Neuronal stem cell (in vitro differentiated cells): ENCODE measurements at regions not wholly inside any gene's neighbourhood (a gene's known extent, or its start where the extent isn't known, plus 50 kb on each side); places are given as distances from the start of the nearest gene placed in this dataset.

Experiments used
- DNase-seq: peaks from one replicate; pipeline ENCODE4 v3.0.0-alpha.2; 2013; ENCODE audit warnings: low spot score
- H2AFZ ChIP-seq: one replicate; pipeline ENCODE4 v1.6.1; 2013; ENCODE audit warnings: mild to moderate bottlenecking, low read length, inconsistent platforms
- H2AK5ac ChIP-seq: 2 replicates; pipeline ENCODE4 v1.6.1; 2013; ENCODE audit warnings: low read depth, mild to moderate bottlenecking, inconsistent platforms, low read length, moderate library complexity, mixed read lengths
- H2BK120ac ChIP-seq: 2 replicates; pipeline ENCODE4 v1.6.1; 2013; ENCODE audit warnings: low read depth, mild to moderate bottlenecking, inconsistent platforms, low read length, moderate library complexity, mixed read lengths
- H2BK12ac ChIP-seq: one replicate; pipeline ENCODE4 v1.6.1; 2013; ENCODE audit warnings: low read length, inconsistent platforms
- H2BK15ac ChIP-seq: 2 replicates; pipeline ENCODE4 v1.6.1; 2013; ENCODE audit warnings: mild to moderate bottlenecking, low read length, inconsistent platforms, mixed read lengths
- H2BK5ac ChIP-seq: one replicate; pipeline ENCODE4 v1.6.1; 2013; ENCODE audit warnings: inconsistent platforms, mild to moderate bottlenecking, low read length, moderate library complexity
- H3K14ac ChIP-seq: one replicate; pipeline ENCODE4 v1.6.1; 2013; ENCODE audit warnings: low read length, inconsistent platforms
- H3K18ac ChIP-seq: 2 replicates; pipeline ENCODE4 v1.6.1; 2013; ENCODE audit warnings: low read length, inconsistent platforms
- H3K23ac ChIP-seq: 2 replicates; pipeline ENCODE4 v1.6.1; 2013; ENCODE audit warnings: low read depth, mild to moderate bottlenecking, mixed read lengths, low read length, inconsistent platforms; ENCODE audit not compliant: poor library complexity
- H3K27ac ChIP-seq: replicated peaks from 3 replicates; pipeline ENCODE4 v1.5.1; 2013; ENCODE audit warnings: low read length, inconsistent platforms
- H3K27me3 ChIP-seq, 3 experiments: 2 replicates each; pipeline ENCODE4 v1.6.1; 2013; ENCODE audit warnings: low read length in 3 of 3, mild to moderate bottlenecking in 2 of 3, inconsistent platforms in 1 of 3, low read depth in 1 of 3, mixed read lengths in 1 of 3, moderate library complexity in 1 of 3; ENCODE audit not compliant: control insufficient read depth in 3 of 3, insufficient read depth in 3 of 3
- H3K36me3 ChIP-seq, 2 donors: replicated peaks in 1 of 2; 2 replicates each; pipeline ENCODE4 v1.6.1; 2013; ENCODE audit warnings: low read length in 2 of 2; ENCODE audit not compliant: control insufficient read depth in 2 of 2, insufficient read depth in 2 of 2
- H3K4ac ChIP-seq: 2 replicates; pipeline ENCODE4 v1.6.1; 2013; ENCODE audit warnings: inconsistent platforms, mild to moderate bottlenecking, low read length, moderate library complexity
- H3K4me1 ChIP-seq, 2 donors: 1 replicate in 1 of 2; 2 replicates in 1 of 2; pipeline ENCODE4 v1.6.1; 2013; ENCODE audit warnings: low read length in 2 of 2, low read depth in 1 of 2; ENCODE audit not compliant: control insufficient read depth in 2 of 2, insufficient read depth in 1 of 2
- H3K4me2 ChIP-seq: one replicate; pipeline ENCODE4 v1.6.1; 2013; ENCODE audit warnings: mild to moderate bottlenecking, low read length, inconsistent platforms; ENCODE audit not compliant: insufficient read depth, poor library complexity, severe bottlenecking
- H3K4me3 ChIP-seq, 2 donors: 2 replicates each; pipeline ENCODE4 v1.5.1; 2013; ENCODE audit warnings: low read length in 2 of 2, mild to moderate bottlenecking in 2 of 2, inconsistent platforms in 1 of 2, moderate library complexity in 1 of 2
- H3K79me1 ChIP-seq: one replicate; pipeline ENCODE4 v1.6.1; 2013; ENCODE audit warnings: low read depth, mild to moderate bottlenecking, inconsistent platforms, low read length, moderate library complexity
- H3K9ac ChIP-seq: one replicate; pipeline ENCODE4 v1.6.1; 2013; ENCODE audit warnings: mild to moderate bottlenecking, low read depth, low read length, inconsistent platforms; ENCODE audit not compliant: poor library complexity
- H3K9me3 ChIP-seq, 2 donors: replicated peaks in 1 of 2; 2 replicates each; pipeline versions ENCODE3 to v1.6.1; 2013; ENCODE audit warnings: low read length in 2 of 2, mild to moderate bottlenecking in 2 of 2, inconsistent platforms in 1 of 2, low read depth in 1 of 2, mixed read lengths in 1 of 2, moderate library complexity in 1 of 2; ENCODE audit not compliant: control insufficient read depth in 2 of 2, insufficient read depth in 1 of 2
- H4K8ac ChIP-seq: one replicate; pipeline ENCODE4 v1.6.1; 2013; ENCODE audit warnings: low read depth, mild to moderate bottlenecking, inconsistent platforms, low read length, moderate library complexity
- H4K91ac ChIP-seq: one replicate; pipeline ENCODE4 v1.6.1; 2013; ENCODE audit warnings: low read length, low read depth, mild to moderate bottlenecking, inconsistent platforms; ENCODE audit not compliant: poor library complexity
- WGBS, 2 donors: extraction: QIAGEN DNeasy Blood & Tissue Kit; methylation state at CpG; one replicate each; pipeline ENCODE4 v1.1.7; 2013; ENCODE audit warnings: missing lambda C conversion rate in 2 of 2, mixed read lengths in 1 of 2; ENCODE audit not compliant: insufficient read length in 2 of 2, insufficient replicate concordance in 1 of 2; ENCODE audit errors: extremely low coverage in 2 of 2; 5-methylcytosine and 5-hydroxymethylcytosine counted together

- Histone ChIP-seq H3K4me3 (no peak overlapping the region), H2BK120ac (no peak overlapping the region), H2BK15ac (no peak overlapping the region), H4K8ac (no peak overlapping the region), H3K23ac (no peak overlapping the region), H3K36me3 (no peaks in the 10 kb centered on the region), H4K91ac (no peak overlapping the region), H3K14ac (no peak overlapping the region), H2AK5ac (no peak overlapping the region), H3K27ac (no peak overlapping the region), H3K9ac (no peak overlapping the region), H3K4me2 (no peak overlapping the region), H2AFZ (no peak overlapping the region), H3K4ac (no peak overlapping the region), H3K18ac (no peak overlapping the region), H3K27me3 (no peaks in the 10 kb centered on the region), H2BK5ac (no peak overlapping the region), H2BK12ac (no peak overlapping the region), H3K9me3 (peaks cover 0 to 5% of the 10 kb centered on the region in 2 donors), H3K4me1 (no peaks in the 10 kb centered on the region), H3K79me1 (no peaks in the 10 kb centered on the region)
- WGBS, 2 donors, result no CpG with 5 or more reads among the region's 2 CpGs
- DNase-seq, result no peak
Observed at GRCh38 chr20:51148941-51149340, 126.0 kb upstream of the KCNG1 start.

- no peak overlapping the region for H3K4me3 ChIP-seq
- peaks cover 0 to 5% of the 10 kb centered on the region in 2 donors for H3K9me3 ChIP-seq
- H2BK15ac ChIP-seq, result no peak overlapping the region
- H2AK5ac ChIP-seq, result no peak overlapping the region
- no peak overlapping the region for H3K27ac ChIP-seq
- no peak overlapping the region for H3K9ac ChIP-seq
- H3K4ac ChIP-seq, result no peak overlapping the region
- H3K4me1 ChIP-seq, result no peaks in the 10 kb centered on the region
- no peak for DNase-seq
- H3K27me3 ChIP-seq, result peaks cover 0 to 3% (median 0%) of the 10 kb centered on the region in 3 experiments
- no peak overlapping the region for H3K4me2 ChIP-seq
- H2BK5ac ChIP-seq, result no peak overlapping the region
- no peak overlapping the region for H3K18ac ChIP-seq
- no peak overlapping the region for H3K14ac ChIP-seq
- H2BK120ac ChIP-seq, result no peak overlapping the region
- H4K8ac ChIP-seq, result no peak overlapping the region
- no peak overlapping the region for H2AFZ ChIP-seq
- WGBS, 2 donors, result no CpG with 5 or more reads among the region's 5 CpGs
- H2BK12ac ChIP-seq, result no peak overlapping the region
- no peak overlapping the region for H3K23ac ChIP-seq
- no peaks in the 10 kb centered on the region for H3K36me3 ChIP-seq
- no peak overlapping the region for H4K91ac ChIP-seq
- H3K79me1 ChIP-seq, result no peaks in the 10 kb centered on the region
Observed at GRCh38 chr20:51144476-51144875, 121.6 kb upstream of the KCNG1 start.

GRCh38 chr20:51143652-51144051 is 120.7 kb upstream of the KCNG1 start:
- Histone ChIP-seq H3K27me3 (peaks cover 0 to 3% (median 0%) of the 10 kb centered on the region in 3 experiments), H3K4me2 (no peak overlapping the region), H3K4ac (no peak overlapping the region), H3K14ac (no peak overlapping the region), H2BK15ac (no peak overlapping the region), H3K79me1 (no peaks in the 10 kb centered on the region), H3K27ac (no peak overlapping the region), H4K8ac (no peak overlapping the region), H3K36me3 (no peaks in the 10 kb centered on the region), H2AFZ (no peak overlapping the region), H3K9me3 (peaks cover 0 to 5% of the 10 kb centered on the region in 2 donors), H3K23ac (no peak overlapping the region), H3K18ac (no peak overlapping the region), H3K4me3 (no peak overlapping the region), H2BK12ac (no peak overlapping the region), H2BK120ac (no peak overlapping the region), H3K9ac (no peak overlapping the region), H4K91ac (no peak overlapping the region), H2AK5ac (no peak overlapping the region), H3K4me1 (no peaks in the 10 kb centered on the region), H2BK5ac (no peak overlapping the region)
- no CpG with 5 or more reads among the region's 2 CpGs for WGBS, 2 donors
- no peak for DNase-seq

- Histone ChIP-seq H3K4me1 (no peaks in the 10 kb centered on the region), H3K4ac (no peak overlapping the region), H2BK5ac (no peak overlapping the region), H2AK5ac (no peak overlapping the region), H3K36me3 (no peaks in the 10 kb centered on the region), H4K8ac (no peak overlapping the region), H3K14ac (no peak overlapping the region), H3K9ac (no peak overlapping the region), H3K9me3 (peaks cover 0 to 5% of the 10 kb centered on the region in 2 donors), H3K79me1 (no peaks in the 10 kb centered on the region), H3K27ac (no peak overlapping the region), H3K23ac (no peak overlapping the region), H2BK15ac (no peak overlapping the region), H3K4me2 (no peak overlapping the region), H3K27me3 (peaks cover 0 to 3% (median 0%) of the 10 kb centered on the region in 3 experiments), H3K18ac (no peak overlapping the region), H3K4me3 (no peak overlapping the region), H4K91ac (no peak overlapping the region), H2AFZ (no peak overlapping the region), H2BK120ac (no peak overlapping the region), H2BK12ac (no peak overlapping the region)
- no CpG with 5 or more reads among the region's 7 CpGs for WGBS, 2 donors
- DNase-seq, result no peak
Observed at GRCh38 chr20:51142448-51142847, 119.5 kb upstream of the KCNG1 start.
